ENCODE measurements at regions not wholly inside any gene's neighbourhood (a gene's known extent, or its start where the extent isn't known, plus 50 kb on each side); places are given as distances from the start of the nearest gene placed in this dataset.

DNA sequence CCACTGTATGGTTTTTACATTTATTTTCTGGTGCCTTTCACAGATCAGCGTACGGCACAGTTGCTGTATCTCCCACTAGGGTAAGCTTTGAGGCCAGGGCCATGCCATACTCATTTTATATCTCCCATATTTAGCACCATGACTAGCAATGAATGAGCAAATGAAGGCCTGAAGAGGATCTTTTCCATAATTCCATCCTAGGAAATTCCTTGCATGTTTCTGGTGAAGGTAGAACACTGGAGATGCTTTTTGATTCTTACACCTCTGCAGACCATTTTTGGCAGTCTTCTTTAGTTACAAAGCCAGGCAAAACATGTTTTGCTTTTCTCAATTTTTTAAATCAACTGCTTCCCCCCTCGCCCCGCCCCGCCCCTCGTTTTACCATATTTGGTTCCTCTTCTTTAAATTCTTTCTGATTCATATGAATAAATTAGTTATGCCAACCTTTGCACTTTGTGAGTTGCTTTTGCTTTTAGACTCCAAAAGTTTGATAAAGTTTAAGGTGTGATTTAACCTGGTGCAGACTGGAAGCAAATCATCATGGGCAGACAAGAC lies 78.9 kb upstream of the AK4 start:
- ChIA-PET POLR2A (ENCODE audit: unreplicated experiment) (no interaction called here), CTCF (no interaction called here)
- Histone ChIP-seq H3K4me3 (peak overlapping the region; percentile 79), H2AFZ (peak overlapping the region; percentile 98; the same call in 1 of the 2 replicates), H3F3A (ENCODE audit: insufficient read depth, low read depth) (peaks cover 3% of the 10 kb centered on the region; the same call in 1 of the 2 replicates), H3K4me2 (peak overlapping the region; percentile 96), H3K27ac (no peak overlapping the region), H4K20me1 (ENCODE audit: insufficient read depth) (no peaks in the 10 kb centered on the region), H3K79me2 (ENCODE audit: low read depth) (no peaks in the 10 kb centered on the region), H3K36me3 (ENCODE audit: low read depth) (no peaks in the 10 kb centered on the region), H3K9me3 (ENCODE audit: insufficient read depth, low read depth) (no peaks in the 10 kb centered on the region), H3K27me3 (ENCODE audit: insufficient read depth, low read depth) (no peaks in the 10 kb centered on the region), H3K9me2 (ENCODE audit: insufficient read depth) (no peaks in the 10 kb centered on the region), H3K4me1 (replicated peaks; ENCODE audit: insufficient read depth) (peaks cover 13% of the 10 kb centered on the region; the same call in 1 of the 2 replicates)
- intact Hi-C loops (cut with micrococcal nuclease; ENCODE audit: unreplicated experiment), result loop anchor here (5.0 to 10.0 kb wide), 5 partner anchors 78 to 886 kb away; partner anchors contain the start of genes AK4 and RAVER2
- DNase-seq, result no peak
- no TSS peak for BruUV-seq (replicated peaks)
- TF ChIP-seq EZH2 (IDR thresholded peaks at IDR 0.05; ENCODE audit: low read depth), result no peak
- TF ChIP-seq, protein P1, sequence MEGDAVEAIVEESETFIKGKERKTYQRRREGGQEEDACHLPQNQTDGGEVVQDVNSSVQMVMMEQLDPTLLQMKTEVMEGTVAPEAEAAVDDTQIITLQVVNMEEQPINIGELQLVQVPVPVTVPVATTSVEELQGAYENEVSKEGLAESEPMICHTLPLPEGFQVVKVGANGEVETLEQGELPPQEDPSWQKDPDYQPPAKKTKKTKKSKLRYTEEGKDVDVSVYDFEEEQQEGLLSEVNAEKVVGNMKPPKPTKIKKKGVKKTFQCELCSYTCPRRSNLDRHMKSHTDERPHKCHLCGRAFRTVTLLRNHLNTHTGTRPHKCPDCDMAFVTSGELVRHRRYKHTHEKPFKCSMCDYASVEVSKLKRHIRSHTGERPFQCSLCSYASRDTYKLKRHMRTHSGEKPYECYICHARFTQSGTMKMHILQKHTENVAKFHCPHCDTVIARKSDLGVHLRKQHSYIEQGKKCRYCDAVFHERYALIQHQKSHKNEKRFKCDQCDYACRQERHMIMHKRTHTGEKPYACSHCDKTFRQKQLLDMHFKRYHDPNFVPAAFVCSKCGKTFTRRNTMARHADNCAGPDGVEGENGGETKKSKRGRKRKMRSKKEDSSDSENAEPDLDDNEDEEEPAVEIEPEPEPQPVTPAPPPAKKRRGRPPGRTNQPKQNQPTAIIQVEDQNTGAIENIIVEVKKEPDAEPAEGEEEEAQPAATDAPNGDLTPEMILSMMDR (conservative IDR thresholded peaks at IDR 0.05), result no peak

DNA sequence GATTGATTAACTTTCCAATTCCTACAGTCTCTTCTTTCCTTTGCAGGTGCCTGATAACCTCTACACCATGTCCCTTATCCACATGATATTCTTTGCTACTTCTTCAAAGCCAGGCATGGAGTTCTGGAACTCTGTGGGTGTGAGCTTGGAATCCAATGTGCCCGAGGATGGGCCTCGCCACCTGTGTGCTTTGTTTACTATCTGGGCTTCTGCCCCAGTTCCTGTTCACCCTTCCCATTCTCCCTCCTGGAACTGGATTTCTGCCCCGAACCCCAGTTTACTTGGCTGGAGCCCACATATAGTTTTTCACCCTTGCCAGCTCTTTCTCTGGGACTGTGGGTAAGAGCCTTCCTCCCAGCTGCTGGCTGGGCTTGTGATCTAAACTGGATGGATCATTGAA lies 75.2 kb upstream of the AK4 start:
- no peaks in the 10 kb centered on the region for H4K20me1 ChIP-seq (ENCODE audit: insufficient read depth)
- no TSS peak for BruUV-seq (replicated peaks)
- POLR2A ChIA-PET (ENCODE audit: unreplicated experiment), result no interaction called here

DNA sequence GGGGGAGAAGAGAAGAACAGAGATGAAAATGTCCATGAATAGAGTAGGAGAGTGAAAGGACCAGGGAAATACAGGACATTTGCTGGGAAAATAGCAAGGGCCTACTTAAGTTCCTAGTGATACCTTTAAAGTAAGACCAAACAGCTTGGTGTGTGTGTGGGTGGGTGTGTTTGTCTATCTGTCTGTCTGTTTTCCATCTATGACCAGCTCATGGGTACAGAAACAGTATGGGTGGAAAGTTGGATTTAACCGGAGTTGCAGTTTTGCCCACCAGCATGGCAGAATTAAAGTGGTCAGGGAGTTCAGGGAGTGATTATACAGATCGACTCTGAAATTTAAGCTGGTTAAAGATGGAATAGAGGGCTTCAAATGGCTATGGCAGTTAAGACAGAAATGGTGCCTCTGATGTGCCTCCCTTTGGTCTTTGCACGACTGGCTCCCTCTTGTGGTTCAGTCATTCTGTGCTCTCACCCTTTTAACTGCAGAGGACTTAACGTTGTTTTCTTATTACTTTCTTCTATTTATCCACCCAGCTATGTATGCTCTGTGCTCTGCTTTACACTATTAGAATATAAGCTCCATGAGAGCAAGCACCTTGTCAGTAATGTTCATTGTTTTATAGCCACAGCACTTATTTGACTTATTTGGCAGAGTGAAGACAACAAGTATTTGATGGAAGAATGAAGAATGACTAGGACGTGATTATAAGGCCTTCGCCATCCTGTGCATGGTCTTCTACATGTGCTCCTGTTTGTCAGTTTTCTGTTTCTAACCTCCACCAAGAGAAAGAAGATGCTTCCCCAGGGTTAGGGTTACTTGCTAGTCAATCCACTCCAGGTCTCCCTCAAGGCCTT lies 72.7 kb upstream of the AK4 start:
- BruUV-seq (replicated peaks), result no TSS peak
- no peaks in the 10 kb centered on the region for H3F3A ChIP-seq (ENCODE audit: insufficient read depth, low read depth)
- no peaks in the 10 kb centered on the region for H3K9me3 ChIP-seq (ENCODE audit: insufficient read depth, low read depth)
- ChIA-PET POLR2A (ENCODE audit: unreplicated experiment) (no interaction called here), CTCF (interaction anchor here (0.6 kb wide), 1 partner anchor 18 kb away, joined by 3 read pairs; no protein-coding TSS in a partner anchor)
- no peaks in the 10 kb centered on the region for H3K79me2 ChIP-seq (ENCODE audit: low read depth)
- intact Hi-C loops (cut with micrococcal nuclease; ENCODE audit: unreplicated experiment), result no loop called here
- TF ChIP-seq, protein P1 (conservative IDR thresholded peaks at IDR 0.05), result peak; percentile 69
- TF ChIP-seq EZH2 (IDR thresholded peaks at IDR 0.05; ENCODE audit: low read depth), result no peak
- no peak overlapping the region for H3K4me3 ChIP-seq
- no peaks in the 10 kb centered on the region for H3K4me1 ChIP-seq (replicated peaks; ENCODE audit: insufficient read depth)
- no peaks in the 10 kb centered on the region for H3K9me2 ChIP-seq (ENCODE audit: insufficient read depth)
- H2AFZ ChIP-seq, result no peak overlapping the region
- no peak overlapping the region for H3K4me2 ChIP-seq
- no peaks in the 10 kb centered on the region for H3K36me3 ChIP-seq (ENCODE audit: low read depth)
- peak; percentile 29 to 45 for DNase-seq
- no peaks in the 10 kb centered on the region for H4K20me1 ChIP-seq (ENCODE audit: insufficient read depth)
- H3K27ac ChIP-seq, result no peak overlapping the region
- H3K27me3 ChIP-seq (ENCODE audit: insufficient read depth, low read depth), result no peaks in the 10 kb centered on the region

More for the DNA sequence above, 75.2 kb upstream of the AK4 start:
- Histone ChIP-seq H3K79me2 (ENCODE audit: low read depth) (no peaks in the 10 kb centered on the region), H3F3A (ENCODE audit: insufficient read depth, low read depth) (0 out of 2 replicates have a peak, but pooled peaks cover 3% of the 10 kb centered on the region), H3K4me1 (replicated peaks; ENCODE audit: insufficient read depth) (peaks cover 9% of the 10 kb centered on the region; the same call in 1 of the 2 replicates), H2AFZ (no peak overlapping the region), H3K4me2 (no peak overlapping the region), H3K27ac (no peak overlapping the region), H3K36me3 (ENCODE audit: low read depth) (no peaks in the 10 kb centered on the region), H3K9me3 (ENCODE audit: insufficient read depth, low read depth) (no peaks in the 10 kb centered on the region), H3K4me3 (no peak overlapping the region), H3K27me3 (ENCODE audit: insufficient read depth, low read depth) (no peaks in the 10 kb centered on the region), H3K9me2 (ENCODE audit: insufficient read depth) (no peaks in the 10 kb centered on the region)
- TF ChIP-seq, protein P1 (conservative IDR thresholded peaks at IDR 0.05), result no peak
- TF ChIP-seq EZH2 (IDR thresholded peaks at IDR 0.05; ENCODE audit: low read depth), result no peak
- CTCF ChIA-PET, result no interaction called here
- intact Hi-C loops (cut with micrococcal nuclease; ENCODE audit: unreplicated experiment), result no loop called here
- DNase-seq, result no peak

Data from PC-9 (cell line).